ENCODE measurements at regions not wholly inside any gene's neighbourhood (a gene's known extent, or its start where the extent isn't known, plus 50 kb on each side); places are given as distances from the start of the nearest gene placed in this dataset.

DNA sequence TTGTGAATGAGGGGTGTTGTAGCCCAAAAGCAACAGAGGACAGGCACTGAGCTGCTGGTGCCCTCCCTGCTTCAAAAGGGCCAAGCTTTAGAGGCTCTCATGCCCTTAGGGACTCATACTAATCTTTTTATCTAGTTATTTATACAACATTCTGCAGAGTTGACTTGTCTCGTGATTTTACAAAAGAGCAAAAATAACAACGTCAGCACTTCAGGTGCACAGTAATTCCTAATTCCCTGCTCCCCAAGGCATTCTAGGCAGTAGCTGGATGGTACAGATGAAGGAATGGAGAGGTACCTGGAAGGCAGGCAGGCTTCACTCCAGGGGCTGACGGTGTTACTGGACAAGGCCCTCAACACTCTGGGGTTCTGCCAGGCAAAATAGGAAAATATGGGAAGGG is 406.7 kb upstream of the CCL2 start:
- no peaks in the 10 kb centered on the region for H3K27me3 ChIP-seq
- 54 to 75% (median 64%) methylated on average over 3 of the region's 3 CpGs for WGBS, 4 donors
- no peak overlapping the region for H3K27ac ChIP-seq
- no peaks in the 10 kb centered on the region for H3K9me3 ChIP-seq (replicated peaks in 1 of 3)
- TF ChIP-seq, protein P1, sequence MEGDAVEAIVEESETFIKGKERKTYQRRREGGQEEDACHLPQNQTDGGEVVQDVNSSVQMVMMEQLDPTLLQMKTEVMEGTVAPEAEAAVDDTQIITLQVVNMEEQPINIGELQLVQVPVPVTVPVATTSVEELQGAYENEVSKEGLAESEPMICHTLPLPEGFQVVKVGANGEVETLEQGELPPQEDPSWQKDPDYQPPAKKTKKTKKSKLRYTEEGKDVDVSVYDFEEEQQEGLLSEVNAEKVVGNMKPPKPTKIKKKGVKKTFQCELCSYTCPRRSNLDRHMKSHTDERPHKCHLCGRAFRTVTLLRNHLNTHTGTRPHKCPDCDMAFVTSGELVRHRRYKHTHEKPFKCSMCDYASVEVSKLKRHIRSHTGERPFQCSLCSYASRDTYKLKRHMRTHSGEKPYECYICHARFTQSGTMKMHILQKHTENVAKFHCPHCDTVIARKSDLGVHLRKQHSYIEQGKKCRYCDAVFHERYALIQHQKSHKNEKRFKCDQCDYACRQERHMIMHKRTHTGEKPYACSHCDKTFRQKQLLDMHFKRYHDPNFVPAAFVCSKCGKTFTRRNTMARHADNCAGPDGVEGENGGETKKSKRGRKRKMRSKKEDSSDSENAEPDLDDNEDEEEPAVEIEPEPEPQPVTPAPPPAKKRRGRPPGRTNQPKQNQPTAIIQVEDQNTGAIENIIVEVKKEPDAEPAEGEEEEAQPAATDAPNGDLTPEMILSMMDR (IDR thresholded peaks at IDR 0.05): no peak
- no peak for TF ChIP-seq POLR2A (IDR thresholded peaks at IDR 0.05)
- no peak overlapping the region for H3K4me3 ChIP-seq
- intact Hi-C loops (cut with DNase I): no loop called here
- no peaks in the 10 kb centered on the region for H3K4me1 ChIP-seq (replicated peaks in 1 of 2)
- no peak for DNase-seq
- H3K36me3 ChIP-seq (replicated peaks in 1 of 2): no peaks in the 10 kb centered on the region

DNA sequence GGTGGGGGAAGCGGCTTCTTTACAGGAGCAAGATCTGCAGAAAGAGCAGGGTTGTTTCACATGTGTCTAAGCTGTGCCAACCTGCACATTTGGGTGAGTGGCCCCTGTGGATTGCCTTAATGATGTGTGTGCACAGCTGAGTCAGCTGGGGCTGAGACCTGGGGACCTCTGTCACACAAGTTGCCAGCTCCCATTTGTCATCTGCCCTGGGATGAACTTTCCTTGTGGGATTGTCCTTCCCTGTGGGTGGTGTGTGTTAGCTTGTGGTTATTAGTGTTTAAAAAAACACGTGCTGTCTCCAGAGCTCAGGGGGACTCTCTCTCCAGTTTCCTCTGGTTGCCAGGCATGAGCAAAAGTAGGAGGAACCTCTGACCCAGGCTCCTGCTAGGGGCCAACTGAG is 400.5 kb upstream of the CCL2 start:
- H3K27me3 ChIP-seq: no peaks in the 10 kb centered on the region
- no peak for TF ChIP-seq POLR2A (IDR thresholded peaks at IDR 0.05)
- TF ChIP-seq, protein P1 (IDR thresholded peaks at IDR 0.05): no peak
- H3K9me3 ChIP-seq (replicated peaks in 1 of 3): no peaks in the 10 kb centered on the region
- no peaks in the 10 kb centered on the region for H3K4me1 ChIP-seq (replicated peaks in 1 of 2)
- H3K27ac ChIP-seq: no peak overlapping the region
- no peak for DNase-seq
- no peaks in the 10 kb centered on the region for H3K36me3 ChIP-seq (replicated peaks in 1 of 2)
- intact Hi-C loops (cut with DNase I): no loop called here
- 49 to 75% (median 56%) methylated on average over 2 of the region's 2 CpGs for WGBS, 4 donors
- H3K4me3 ChIP-seq: no peak overlapping the region

DNA sequence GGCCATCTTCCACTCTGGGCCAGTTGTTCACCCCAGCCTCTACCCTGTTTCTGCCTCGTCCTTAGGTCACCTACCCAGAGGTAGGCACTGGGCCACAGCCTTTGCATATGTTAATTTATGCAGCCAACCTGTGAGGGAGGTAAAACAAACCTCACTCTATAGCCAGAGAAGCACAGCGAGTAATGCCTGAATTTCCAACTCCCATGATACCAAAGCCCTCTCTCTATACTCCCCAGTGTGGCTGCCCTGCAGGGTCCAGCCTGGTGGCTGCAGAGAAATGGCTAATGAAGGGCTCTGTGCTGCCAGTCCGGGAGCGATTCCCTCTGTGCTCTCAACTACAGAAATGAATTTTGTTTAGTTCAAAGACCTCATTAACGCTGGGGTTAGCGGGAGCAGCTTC is 397.0 kb upstream of the CCL2 start:
- Histone ChIP-seq H3K9me3 (replicated peaks in 1 of 3) (no peaks in the 10 kb centered on the region), H3K27ac (no peak overlapping the region), H3K4me3 (no peak overlapping the region), H3K36me3 (replicated peaks in 1 of 2) (no peaks in the 10 kb centered on the region), H3K27me3 (no peaks in the 10 kb centered on the region), H3K4me1 (replicated peaks in 1 of 2) (no peaks in the 10 kb centered on the region)
- no peak for DNase-seq
- TF ChIP-seq, protein P1 (IDR thresholded peaks at IDR 0.05): no peak
- TF ChIP-seq POLR2A (IDR thresholded peaks at IDR 0.05): no peak
- WGBS, 4 donors: 42 to 71% (median 50%) methylated on average over 5 to 6 of the region's 6 CpGs
- intact Hi-C loops (cut with DNase I): no loop called here

DNA sequence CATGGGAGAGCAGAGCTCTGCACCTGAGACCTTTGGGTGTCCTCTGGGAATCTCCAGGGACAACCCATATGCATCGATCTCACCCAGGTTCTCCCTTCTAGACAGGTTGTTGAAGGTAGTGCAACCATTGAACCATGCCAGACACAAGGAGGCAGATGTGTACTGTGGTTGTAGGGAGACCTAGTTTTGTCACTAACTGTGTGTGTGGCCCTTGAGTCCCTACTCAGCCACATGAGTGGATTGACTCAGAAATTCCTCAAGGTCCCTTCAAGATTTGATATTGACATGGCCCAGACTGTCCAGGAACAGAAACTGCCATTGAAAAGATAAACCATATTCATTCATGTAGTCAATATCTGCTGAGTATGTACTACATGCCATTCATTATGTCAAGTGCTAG is 396.4 kb upstream of the CCL2 start:
- DNase-seq: no peak
- H3K27ac ChIP-seq: no peak overlapping the region
- H3K27me3 ChIP-seq: no peaks in the 10 kb centered on the region
- no peak for TF ChIP-seq POLR2A (IDR thresholded peaks at IDR 0.05)
- TF ChIP-seq, protein P1 (IDR thresholded peaks at IDR 0.05): no peak
- no peaks in the 10 kb centered on the region for H3K4me1 ChIP-seq (replicated peaks in 1 of 2)
- WGBS, 4 donors: 82 to 100% (median 89%) methylated on average over 1 of the region's 1 CpG
- no peak overlapping the region for H3K4me3 ChIP-seq
- H3K9me3 ChIP-seq (replicated peaks in 1 of 3): no peaks in the 10 kb centered on the region
- no peaks in the 10 kb centered on the region for H3K36me3 ChIP-seq (replicated peaks in 1 of 2)
- intact Hi-C loops (cut with DNase I): no loop called here
